ENCODE measurements at regions not wholly inside any gene's neighbourhood (a gene's known extent, or its start where the extent isn't known, plus 50 kb on each side); places are given as distances from the start of the nearest gene placed in this dataset.

GRCh38 chr10:131842351-131843088 is 58.3 kb upstream of the PPP2R2D start:
- TF ChIP-seq POLR2A (IDR thresholded peaks at IDR 0.05) (no peak), CTCF (IDR thresholded peaks at IDR 0.05) (no peak)
- Histone ChIP-seq H3K4me1 (no peaks in the 10 kb centered on the region), H3K4me3 (no peak overlapping the region), H3K27me3 (no peaks in the 10 kb centered on the region), H3K9me3 (no peaks in the 10 kb centered on the region), H3K27ac (no peak overlapping the region), H3K36me3 (no peaks in the 10 kb centered on the region)
- DNase-seq = peak in 2 of 3 donors; percentile 24 to 40

GRCh38 chr10:131843089-131843595 is 57.7 kb upstream of the PPP2R2D start:
- Histone ChIP-seq H3K9me3 (no peaks in the 10 kb centered on the region), H3K36me3 (no peaks in the 10 kb centered on the region), H3K27me3 (no peaks in the 10 kb centered on the region), H3K4me3 (no peak overlapping the region), H3K4me1 (no peaks in the 10 kb centered on the region), H3K27ac (no peak overlapping the region)
- DNase-seq = peak in 1 of 3 donors; percentile 14
- TF ChIP-seq CTCF (IDR thresholded peaks at IDR 0.05) = no peak
- no peak for TF ChIP-seq POLR2A (IDR thresholded peaks at IDR 0.05)

- peak in 2 of 3 donors; percentile 6 to 31 for DNase-seq
- TF ChIP-seq POLR2A (IDR thresholded peaks at IDR 0.05) (no peak), CTCF (IDR thresholded peaks at IDR 0.05) (no peak)
- H3K9me3 ChIP-seq = no peaks in the 10 kb centered on the region
- H3K4me3 ChIP-seq = no peak overlapping the region
- H3K27me3 ChIP-seq = no peaks in the 10 kb centered on the region
- H3K4me1 ChIP-seq = no peaks in the 10 kb centered on the region
- H3K36me3 ChIP-seq = no peaks in the 10 kb centered on the region
- H3K27ac ChIP-seq = no peak overlapping the region
Observed at GRCh38 chr10:131843881-131844284, 56.9 kb upstream of the PPP2R2D start.

GRCh38 chr10:131844529-131845084 is 56.2 kb upstream of the PPP2R2D start:
- Histone ChIP-seq H3K4me1 (no peaks in the 10 kb centered on the region), H3K27ac (no peak overlapping the region), H3K27me3 (no peaks in the 10 kb centered on the region), H3K9me3 (no peaks in the 10 kb centered on the region), H3K4me3 (no peak overlapping the region), H3K36me3 (no peaks in the 10 kb centered on the region)
- no peak for TF ChIP-seq POLR2A (IDR thresholded peaks at IDR 0.05)
- DNase-seq = peak in 2 of 3 donors; percentile 30 to 37

- peak in 2 of 3 donors; percentile 25 to 28 for DNase-seq
- Histone ChIP-seq H3K27me3 (no peaks in the 10 kb centered on the region), H3K4me3 (no peak overlapping the region), H3K36me3 (no peaks in the 10 kb centered on the region), H3K4me1 (no peaks in the 10 kb centered on the region), H3K9me3 (no peaks in the 10 kb centered on the region), H3K27ac (no peak overlapping the region)
- TF ChIP-seq POLR2A (IDR thresholded peaks at IDR 0.05) (no peak), CTCF (IDR thresholded peaks at IDR 0.05) (no peak)
Observed at GRCh38 chr10:131845505-131846239, 55.1 kb upstream of the PPP2R2D start.

Data from Peyer's patch (tissue), 4 donors.